B cell (primary cell): ENCODE measurements at regions not wholly inside any gene's neighbourhood (a gene's known extent, or its start where the extent isn't known, plus 50 kb on each side); places are given as distances from the start of the nearest gene placed in this dataset.

Experiments
- ATAC-seq: fragments of 200-7000 bp; cut with Tn5 transposase; one replicate; pipeline ENCODE4 v1.10.0; 2021; ENCODE audit warnings: low read depth, mild to moderate bottlenecking, moderate number of reproducible peaks, moderate library complexity
- CTCF ChIA-PET: fragments of 350-600 bp; sonication (Branson Sonifier 250); formaldehyde crosslinking; loops from one replicate; lab custom pipeline; 2021; ENCODE audit warnings: antibody characterized with exemption, inconsistent platforms; lab: Charles Lee
- POLR2A ChIA-PET: fragments of 350-600 bp; sonication (Branson Sonifier 250); formaldehyde crosslinking; loops from one replicate; lab custom pipeline; 2021; ENCODE audit warnings: antibody characterized with exemption; lab: Charles Lee
- DNase-seq: peaks from one replicate; pipeline ENCODE4 v3.0.0; 2013
- H2AFZ ChIP-seq: 2 replicates; pipeline ENCODE4 v1.6.1; 2012; ENCODE audit warnings: mild to moderate bottlenecking, low read depth, low read length; ENCODE audit not compliant: insufficient read depth, poor library complexity, severe bottlenecking
- H3K27ac ChIP-seq, 2 donors: 1 replicate in 1 of 2; 2 replicates in 1 of 2; pipeline ENCODE4 v1.5.1; 2012 to 2013; ENCODE audit warnings: low read length in 2 of 2, mild to moderate bottlenecking in 2 of 2, moderate library complexity in 1 of 2
- H3K27me3 ChIP-seq, 4 experiments: fragments of 200-600 bp in 1 of 4; sonication (generic) in 1 of 4; replicated peaks in 1 of 4; 1 replicate in 2 of 4; 2 replicates in 2 of 4; pipeline versions ENCODE4 v1.6.1 to v1.7.0; 2013 to 2016; ENCODE audit warnings: low read length in 3 of 4, mild to moderate bottlenecking in 2 of 4, mixed read lengths in 1 of 4, moderate library complexity in 1 of 4; ENCODE audit not compliant: insufficient read depth in 4 of 4, control insufficient read depth in 3 of 4; ENCODE audit errors: control extremely low read depth in 1 of 4
- H3K36me3 ChIP-seq, 2 experiments: replicated peaks in 1 of 2; 1 replicate in 1 of 2; 2 replicates in 1 of 2; pipeline versions ENCODE4 v1.6.1 to v1.7.1; 2013; ENCODE audit warnings: low read length in 1 of 2; ENCODE audit not compliant: insufficient read depth in 2 of 2, control insufficient read depth in 1 of 2; ENCODE audit errors: control extremely low read depth in 1 of 2, extremely low read depth in 1 of 2
- H3K4me1 ChIP-seq, 2 donors: fragments of 200-600 bp in 1 of 2; sonication (generic) in 1 of 2; 1 replicate in 1 of 2; 2 replicates in 1 of 2; pipeline versions ENCODE4 v1.5.1 to v1.6.1; 2013 to 2017; ENCODE audit warnings: low read length in 2 of 2; ENCODE audit not compliant: control insufficient read depth in 2 of 2, insufficient read depth in 2 of 2
- H3K4me2 ChIP-seq: replicated peaks from 2 replicates; pipeline ENCODE3; 2012; ENCODE audit warnings: mild to moderate bottlenecking, low read depth, low read length; ENCODE audit not compliant: poor library complexity, severe bottlenecking
- H3K4me3 ChIP-seq, 5 experiments: fragments of 200-600 bp in 1 of 5; sonication (generic) in 1 of 5; 1 replicate in 3 of 5; 2 replicates in 2 of 5; pipeline versions ENCODE4 v1.5.1 to v1.7.0; 2011 to 2016; ENCODE audit warnings: low read length in 4 of 5, mild to moderate bottlenecking in 4 of 5, low read depth in 2 of 5, control low read depth in 1 of 5, moderate library complexity in 1 of 5; ENCODE audit not compliant: insufficient read depth in 1 of 5; ENCODE audit errors: control extremely low read depth in 1 of 5, extremely low read depth in 1 of 5
- H3K79me2 ChIP-seq: fragments of 200-600 bp; sonication (generic); one replicate; pipeline ENCODE4 v1.6.0; 2016; ENCODE audit warnings: low read length; ENCODE audit not compliant: control insufficient read depth, insufficient read depth
- H3K9ac ChIP-seq: fragments of 200-600 bp; sonication (generic); 2 replicates; pipeline ENCODE4 v1.6.1; 2017; ENCODE audit warnings: mild to moderate bottlenecking, low read length, moderate library complexity
- H3K9me3 ChIP-seq, 3 donors: one replicate each; pipeline versions ENCODE4 v1.6.1 to v1.7.1; 2013; ENCODE audit warnings: low read length in 2 of 3; ENCODE audit not compliant: control insufficient read depth in 2 of 3, insufficient read depth in 1 of 3; ENCODE audit errors: control extremely low read depth in 1 of 3
- H4K20me1 ChIP-seq: 2 replicates; pipeline ENCODE4 v1.6.0; 2012; ENCODE audit warnings: mild to moderate bottlenecking, low read length; ENCODE audit not compliant: insufficient read depth, control insufficient read depth, poor library complexity, severe bottlenecking
- H3K27ac Mint-ChIP-seq: one replicate; pipeline ENCODE4 v1.8.0; 2021; ENCODE audit warnings: mixed read lengths
- H3K27me3 Mint-ChIP-seq: one replicate; pipeline ENCODE4 v1.8.0; 2021; ENCODE audit warnings: mixed read lengths
- H3K4me1 Mint-ChIP-seq: one replicate; pipeline ENCODE4 v1.8.0; 2021; ENCODE audit warnings: mixed read lengths
- H3K4me3 Mint-ChIP-seq: one replicate; pipeline ENCODE4 v1.8.0; 2021; ENCODE audit warnings: mixed read lengths
- H3K9me3 Mint-ChIP-seq: one replicate; pipeline ENCODE4 v1.8.0; 2022; ENCODE audit warnings: mixed read lengths; ENCODE audit not compliant: insufficient read depth
- CTCF ChIP-seq: fragments of 200-600 bp; IDR thresholded peaks from one replicate; pipeline ENCODE4 v1.8.0; 2022; ENCODE audit warnings: antibody characterized with exemption, mild to moderate bottlenecking
- EZH2 ChIP-seq: IDR thresholded peaks from 2 replicates; pipeline ENCODE4 v1.6.1; 2012; ENCODE audit warnings: borderline replicate concordance, low read depth, mild to moderate bottlenecking, moderate library complexity, low read length; ENCODE audit not compliant: insufficient read depth, poor library complexity, severe bottlenecking
- WGBS: methylation state at CpG from one replicate; pipeline ENCODE4 v1.1.5; 2013; ENCODE audit warnings: missing lambda C conversion rate; ENCODE audit not compliant: insufficient coverage; 5-methylcytosine and 5-hydroxymethylcytosine counted together
- intact Hi-C: fragments of 100-400 bp; cut with micrococcal nuclease; formaldehyde crosslinking; loops from one replicate; pipeline ENCODE4 v1.10.0; 2022

- Histone ChIP-seq H3K9me3 (peaks cover 0 to 6% (median 0%) of the 10 kb centered on the region in 3 donors), H3K79me2 (no peaks in the 10 kb centered on the region), H4K20me1 (no peaks in the 10 kb centered on the region), H3K27me3 (no peaks in the 10 kb centered on the region), H3K4me2 (no peak overlapping the region), H3K4me3 (no peak overlapping the region), H3K4me1 (no peaks in the 10 kb centered on the region), H3K9ac (no peak overlapping the region), H3K36me3 (no peaks in the 10 kb centered on the region), H2AFZ (no peak overlapping the region), H3K27ac (no peak overlapping the region)
- WGBS, result 100% methylated on average over 5 of the region's 12 CpGs
- H3K9me3 Mint-ChIP-seq, result peaks cover 5% of the 10 kb centered on the region
- ATAC-seq (no peak), DNase-seq (no peak)
- no peaks in the 10 kb centered on the region for H3K27me3 Mint-ChIP-seq
- ChIA-PET CTCF (no interaction called here), POLR2A (no interaction called here)
- no peak overlapping the region for H3K4me3 Mint-ChIP-seq
- no peak overlapping the region for H3K27ac Mint-ChIP-seq
- intact Hi-C loops, result no loop called here
- TF ChIP-seq CTCF, result no peak
- no peak for TF ChIP-seq EZH2
- H3K4me1 Mint-ChIP-seq, result no peaks in the 10 kb centered on the region
Observed at GRCh38 chr16:13402601-13403000, 501.2 kb downstream of the SHISA9 start.

DNA sequence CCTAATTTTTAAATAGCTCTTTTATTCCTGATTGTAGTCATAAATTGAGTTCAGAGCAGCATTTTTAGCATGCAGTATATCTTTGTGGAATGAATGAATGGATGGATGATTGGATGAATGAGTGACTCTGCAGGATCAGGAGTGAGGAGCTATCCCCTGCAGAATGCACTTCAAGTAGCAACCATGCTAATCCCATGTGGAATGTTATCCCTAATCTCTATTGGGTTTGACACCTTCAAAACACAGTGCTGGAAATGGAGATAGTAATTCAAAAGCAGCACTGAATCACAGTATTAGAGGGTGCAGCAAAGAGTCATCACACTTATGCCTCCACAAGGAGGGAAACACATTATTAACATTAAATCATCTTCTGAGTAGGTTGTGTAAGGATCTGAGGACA lies 501.9 kb downstream of the SHISA9 start:
- intact Hi-C loops, result no loop called here
- ChIA-PET POLR2A (no interaction called here), CTCF (no interaction called here)
- ATAC-seq (no peak), DNase-seq (no peak)
- Mint-ChIP-seq H3K9me3 (peaks cover 5% of the 10 kb centered on the region), H3K27ac (no peak overlapping the region), H3K4me3 (no peak overlapping the region), H3K27me3 (no peaks in the 10 kb centered on the region), H3K4me1 (no peaks in the 10 kb centered on the region)
- Histone ChIP-seq H3K36me3 (no peaks in the 10 kb centered on the region), H3K79me2 (no peaks in the 10 kb centered on the region), H3K27ac (no peak overlapping the region), H3K9me3 (peaks cover 0 to 3% (median 0%) of the 10 kb centered on the region in 3 donors), H3K4me1 (no peaks in the 10 kb centered on the region), H3K9ac (no peak overlapping the region), H3K4me3 (no peak overlapping the region), H3K27me3 (no peaks in the 10 kb centered on the region), H3K4me2 (no peak overlapping the region), H2AFZ (no peak overlapping the region), H4K20me1 (no peaks in the 10 kb centered on the region)
- TF ChIP-seq CTCF, result no peak
- TF ChIP-seq EZH2, result no peak
